Right lobe of liver (tissue), 6 donors: ENCODE measurements at regions not wholly inside any gene's neighbourhood (a gene's known extent, or its start where the extent isn't known, plus 50 kb on each side); places are given as distances from the start of the nearest gene placed in this dataset.

Source experiments
- ATAC-seq, 4 donors: fragments of 200-7000 bp; cut with Tn5 transposase; one replicate each; pipeline ENCODE4 v1.9.1; 2020; ENCODE audit warnings: mild to moderate bottlenecking in 4 of 4, moderate library complexity in 4 of 4
- DNase-seq, 3 donors: peaks; one replicate each; pipeline ENCODE4 v3.0.0-alpha.2; 2020
- H3K27ac ChIP-seq, 3 donors: fragments of 200-600 bp; one replicate each; pipeline ENCODE4 v1.8.0; 2022
- H3K27me3 ChIP-seq, 2 donors: fragments of 200-600 bp; one replicate each; pipeline ENCODE4 v1.8.0; 2022
- H3K36me3 ChIP-seq, 4 donors: fragments of 200-600 bp; sonication (generic) in 1 of 4; one replicate each; pipeline versions ENCODE4 v1.5.1 to v1.8.0; 2017 to 2022; ENCODE audit warnings: control low read depth in 1 of 4
- H3K4me1 ChIP-seq, 4 donors: fragments of 200-600 bp; sonication (generic) in 1 of 4; one replicate each; pipeline versions ENCODE4 v1.5.1 to v1.8.0; 2017 to 2022; ENCODE audit warnings: control low read depth in 1 of 4
- H3K4me3 ChIP-seq, 3 donors: fragments of 200-600 bp; one replicate each; pipeline ENCODE4 v1.8.0; 2022
- H3K9me3 ChIP-seq, 4 donors: fragments of 200-600 bp; sonication (generic) in 1 of 4; one replicate each; pipeline versions ENCODE4 v1.5.1 to v1.8.0; 2017 to 2022; ENCODE audit warnings: control low read depth in 1 of 4
- CTCF ChIP-seq, 4 donors: fragments of 200-600 bp in 3 of 4; fragments of 450-650 bp in 1 of 4; IDR thresholded peaks; one replicate each; pipeline versions ENCODE4 v1.5.1 to v1.8.0; 2016 to 2022; ENCODE audit warnings: antibody characterized with exemption in 4 of 4, mild to moderate bottlenecking in 2 of 4
- POLR2A ChIP-seq: fragments of 450-650 bp; IDR thresholded peaks from one replicate; pipeline ENCODE4 v1.6.1; 2017; ENCODE audit warnings: antibody characterized with exemption, mild to moderate bottlenecking
- whole genome bisulfite sequencing: methylation state at CpG from one replicate; pipeline ENCODE4 v1.1.6; 2018; ENCODE audit warnings: low coverage, low lambda C conversion rate; ENCODE audit not compliant: insufficient coverage; ENCODE audit errors: missing lambda C conversion rate; 5-methylcytosine and 5-hydroxymethylcytosine counted together
- intact Hi-C, 2 donors: fragments of 100-400 bp; cut with DNase I; formaldehyde crosslinking; loops; one replicate each; pipeline versions ENCODE4 v1.11.2 to v1.14.1; 2022
- donor health status: DM: no; HTN: yes; CAD: no.
- donor health status: DM: no; HTN: no; CAD: no.
- donor health status: DM: no; HTN: no; CAD: no.
- donor health status: DM: no; HTN: yes; CAD: no.
- donor health status: DM: no; HTN: yes; CAD: no.

- 83% methylated on average over 4 of the region's 14 CpGs for WGBS
- intact Hi-C loops = no loop called here
- Histone ChIP-seq H3K4me1 (no peaks in the 10 kb centered on the region), H3K27ac (no peak overlapping the region), H3K4me3 (no peak overlapping the region), H3K27me3 (no peaks in the 10 kb centered on the region), H3K36me3 (no peaks in the 10 kb centered on the region), H3K9me3 (no peaks in the 10 kb centered on the region)
- DNase-seq (no peak), ATAC-seq (no peak)
- no peak for TF ChIP-seq CTCF (IDR thresholded peaks at IDR 0.05)
These were observed 174.0 kb upstream of the DAB2 start for GRCh38 chr5:39598661-39599248.

GRCh38 chr5:39588179-39588578, 163.4 kb upstream of the DAB2 start:
- Histone ChIP-seq H3K27me3 (no peaks in the 10 kb centered on the region), H3K4me1 (no peaks in the 10 kb centered on the region), H3K9me3 (no peaks in the 10 kb centered on the region), H3K27ac (no peak overlapping the region), H3K36me3 (no peaks in the 10 kb centered on the region), H3K4me3 (no peak overlapping the region)
- TF ChIP-seq POLR2A (no peak), CTCF (IDR thresholded peaks at IDR 0.05) (no peak)
- WGBS = 85% methylated on average over 2 of the region's 2 CpGs
- intact Hi-C loops = no loop called here
- no peak for ATAC-seq
- no peak for DNase-seq

- ATAC-seq = no peak
- 63% methylated on average over 2 of the region's 2 CpGs for WGBS
These were observed 162.9 kb upstream of the DAB2 start for GRCh38 chr5:39587675-39588074.

GRCh38 chr5:39586185-39586584, 161.4 kb upstream of the DAB2 start:
- Histone ChIP-seq H3K9me3 (no peaks in the 10 kb centered on the region), H3K4me3 (no peak overlapping the region), H3K4me1 (no peaks in the 10 kb centered on the region), H3K27ac (no peak overlapping the region), H3K36me3 (no peaks in the 10 kb centered on the region), H3K27me3 (no peaks in the 10 kb centered on the region)
- no peak for DNase-seq
- no peak for ATAC-seq
- intact Hi-C loops = no loop called here
- no peak for TF ChIP-seq CTCF (IDR thresholded peaks at IDR 0.05)
- no peak for TF ChIP-seq POLR2A
- 87% methylated on average over 8 of the region's 9 CpGs for WGBS

More at GRCh38 chr5:39587675-39588074, 162.9 kb upstream of the DAB2 start:
- no peaks in the 10 kb centered on the region for H3K36me3 ChIP-seq
- intact Hi-C loops = no loop called here
- no peak overlapping the region for H3K4me3 ChIP-seq
- H3K27me3 ChIP-seq = no peaks in the 10 kb centered on the region
- H3K27ac ChIP-seq = no peak overlapping the region
- TF ChIP-seq CTCF (IDR thresholded peaks at IDR 0.05) (no peak), POLR2A (no peak)
- H3K9me3 ChIP-seq = no peaks in the 10 kb centered on the region
- DNase-seq = no peak
- H3K4me1 ChIP-seq = no peaks in the 10 kb centered on the region

GRCh38 chr5:39584927-39585326, 160.1 kb upstream of the DAB2 start:
- Histone ChIP-seq H3K9me3 (no peaks in the 10 kb centered on the region), H3K27me3 (no peaks in the 10 kb centered on the region), H3K27ac (no peak overlapping the region), H3K4me3 (no peak overlapping the region), H3K36me3 (no peaks in the 10 kb centered on the region), H3K4me1 (no peaks in the 10 kb centered on the region)
- intact Hi-C loops = no loop called here
- 49% methylated on average over 2 of the region's 2 CpGs for WGBS
- DNase-seq (no peak), ATAC-seq (no peak)
- no peak for TF ChIP-seq CTCF (IDR thresholded peaks at IDR 0.05)
